WERI-Rb-1 (cell line): ENCODE measurements at regions not wholly inside any gene's neighbourhood (a gene's known extent, or its start where the extent isn't known, plus 50 kb on each side); places are given as distances from the start of the nearest gene placed in this dataset.

Experiments used
- DNase-seq: peaks from one replicate; pipeline ENCODE4 v3.0.0-alpha.2; 2020
- H3K27ac ChIP-seq: fragments of 250-450 bp; sonication (Bioruptor Pico); 2 replicates; pipeline ENCODE4 v1.5.1; 2020; ENCODE audit warnings: mild to moderate bottlenecking, moderate library complexity
- H3K27me3 ChIP-seq: fragments of 250-450 bp; sonication (Bioruptor Pico); 2 replicates; pipeline ENCODE4 v1.5.1; 2021; ENCODE audit warnings: mild to moderate bottlenecking, low read depth, moderate library complexity; ENCODE audit not compliant: insufficient read depth, severe bottlenecking
- H3K36me3 ChIP-seq: fragments of 250-450 bp; sonication (Bioruptor Pico); 2 replicates; pipeline ENCODE4 v1.5.1; 2020; ENCODE audit warnings: mild to moderate bottlenecking, moderate library complexity
- H3K4me3 ChIP-seq: 2 replicates; pipeline ENCODE4 v1.5.1; 2011; ENCODE audit warnings: low read depth, mild to moderate bottlenecking, control low read depth, low read length
- H3K9me3 ChIP-seq: fragments of 250-450 bp; sonication (Bioruptor Pico); 2 replicates; pipeline ENCODE4 v1.5.1; 2021; ENCODE audit warnings: mild to moderate bottlenecking, moderate library complexity; ENCODE audit not compliant: severe bottlenecking
- TF ChIP-seq, protein P1 (sequence below): IDR thresholded peaks from 2 replicates; pipeline ENCODE4 v1.5.1; 2011; ENCODE audit warnings: low read depth, mild to moderate bottlenecking, control low read depth, inconsistent platforms, low read length

GRCh38 chr12:46915836-46916235 is 90.0 kb upstream of the SLC38A4 start:
- H3K4me3 ChIP-seq = no peak overlapping the region
- peaks cover 4% of the 10 kb centered on the region for H3K27me3 ChIP-seq
- no peak for DNase-seq
- H3K36me3 ChIP-seq = no peaks in the 10 kb centered on the region
- no peak overlapping the region for H3K27ac ChIP-seq
- TF ChIP-seq, protein P1, sequence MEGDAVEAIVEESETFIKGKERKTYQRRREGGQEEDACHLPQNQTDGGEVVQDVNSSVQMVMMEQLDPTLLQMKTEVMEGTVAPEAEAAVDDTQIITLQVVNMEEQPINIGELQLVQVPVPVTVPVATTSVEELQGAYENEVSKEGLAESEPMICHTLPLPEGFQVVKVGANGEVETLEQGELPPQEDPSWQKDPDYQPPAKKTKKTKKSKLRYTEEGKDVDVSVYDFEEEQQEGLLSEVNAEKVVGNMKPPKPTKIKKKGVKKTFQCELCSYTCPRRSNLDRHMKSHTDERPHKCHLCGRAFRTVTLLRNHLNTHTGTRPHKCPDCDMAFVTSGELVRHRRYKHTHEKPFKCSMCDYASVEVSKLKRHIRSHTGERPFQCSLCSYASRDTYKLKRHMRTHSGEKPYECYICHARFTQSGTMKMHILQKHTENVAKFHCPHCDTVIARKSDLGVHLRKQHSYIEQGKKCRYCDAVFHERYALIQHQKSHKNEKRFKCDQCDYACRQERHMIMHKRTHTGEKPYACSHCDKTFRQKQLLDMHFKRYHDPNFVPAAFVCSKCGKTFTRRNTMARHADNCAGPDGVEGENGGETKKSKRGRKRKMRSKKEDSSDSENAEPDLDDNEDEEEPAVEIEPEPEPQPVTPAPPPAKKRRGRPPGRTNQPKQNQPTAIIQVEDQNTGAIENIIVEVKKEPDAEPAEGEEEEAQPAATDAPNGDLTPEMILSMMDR = no peak
- H3K9me3 ChIP-seq = peaks cover 2% of the 10 kb centered on the region

DNA sequence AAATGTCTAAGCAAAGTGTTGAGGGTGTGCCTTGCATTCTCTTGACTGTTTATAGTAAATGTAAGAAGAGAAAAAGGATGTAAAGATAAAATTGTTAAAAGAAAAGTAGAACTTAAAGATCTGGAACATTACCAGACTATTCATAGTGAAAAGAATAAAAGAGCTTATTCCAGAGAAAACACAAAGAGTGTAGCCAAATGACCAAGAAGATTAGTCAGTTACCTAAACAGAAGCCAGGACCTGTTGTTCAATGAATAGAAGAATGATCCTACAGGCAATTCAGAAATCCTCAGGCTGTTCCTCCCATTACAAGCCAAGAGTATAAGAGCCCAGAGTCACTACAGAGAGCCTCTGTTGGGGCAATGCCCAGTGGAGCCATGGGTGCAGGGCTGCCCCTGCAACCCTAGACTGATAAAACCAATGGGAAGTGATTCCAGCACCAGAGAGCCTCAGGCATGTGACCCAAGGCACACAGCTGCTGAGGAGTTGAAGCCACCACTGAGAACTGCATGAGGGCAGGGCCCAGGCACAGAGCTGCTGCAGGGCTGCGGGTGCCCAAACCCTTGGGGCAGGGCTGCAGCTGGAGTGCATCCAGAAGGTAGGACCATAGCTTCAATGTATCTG is 91.1 kb upstream of the SLC38A4 start:
- Histone ChIP-seq H3K27ac (no peak overlapping the region), H3K27me3 (peaks cover 4% of the 10 kb centered on the region), H3K9me3 (peaks cover 2% of the 10 kb centered on the region), H3K36me3 (no peaks in the 10 kb centered on the region), H3K4me3 (no peak overlapping the region)
- TF ChIP-seq, protein P1 = no peak
- DNase-seq = no peak

DNA sequence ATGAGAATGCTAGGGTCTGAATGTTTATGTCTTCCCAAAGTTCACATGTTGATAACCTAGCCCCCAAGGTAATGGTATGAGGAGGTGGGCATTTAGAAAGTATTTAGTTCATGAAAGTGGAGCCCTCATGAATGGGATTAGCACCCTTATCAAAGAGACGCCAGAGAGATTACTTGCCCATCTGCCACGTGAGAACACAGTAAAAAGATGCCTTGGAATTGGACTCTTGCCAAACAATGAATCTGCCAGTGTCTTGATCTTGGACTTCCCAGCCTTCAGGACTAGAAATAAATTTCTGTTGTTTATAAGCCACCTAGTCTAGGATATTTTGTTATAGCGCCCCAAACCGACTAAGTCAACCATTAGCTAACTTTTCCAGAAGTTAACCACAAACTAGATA is 92.0 kb upstream of the SLC38A4 start:
- H3K4me3 ChIP-seq = no peak overlapping the region
- peaks cover 4% of the 10 kb centered on the region for H3K27me3 ChIP-seq
- H3K9me3 ChIP-seq = peaks cover 2% of the 10 kb centered on the region
- TF ChIP-seq, protein P1 = no peak
- no peak overlapping the region for H3K27ac ChIP-seq
- no peaks in the 10 kb centered on the region for H3K36me3 ChIP-seq
- DNase-seq = no peak

DNA sequence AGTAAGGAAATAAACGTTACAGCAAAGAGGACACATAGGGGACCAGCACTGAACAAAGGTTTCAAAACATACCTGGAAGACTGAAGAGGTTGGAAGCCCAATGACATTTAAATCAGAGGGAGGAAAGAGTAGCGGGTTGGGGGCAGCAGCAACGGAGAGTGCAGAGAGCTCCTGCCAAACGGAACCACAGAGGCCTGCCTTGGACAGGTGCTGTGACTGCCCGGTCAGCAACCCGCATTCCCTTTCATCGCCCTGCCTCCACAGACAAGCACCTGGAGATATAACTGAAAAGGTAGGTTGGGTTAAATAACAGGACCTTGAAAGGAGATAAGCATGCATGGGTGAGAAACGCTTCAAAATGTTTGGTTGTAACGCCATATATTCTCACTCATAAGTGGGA is 92.8 kb upstream of the SLC38A4 start:
- H3K9me3 ChIP-seq = peaks cover 2% of the 10 kb centered on the region
- H3K27ac ChIP-seq = no peak overlapping the region
- H3K36me3 ChIP-seq = no peaks in the 10 kb centered on the region
- H3K4me3 ChIP-seq = no peak overlapping the region
- no peak for DNase-seq
- H3K27me3 ChIP-seq = peaks cover 4% of the 10 kb centered on the region
- TF ChIP-seq, protein P1 = no peak

GRCh38 chr12:46919666-46920400 is 94.0 kb upstream of the SLC38A4 start:
- TF ChIP-seq, protein P1 = no peak
- Histone ChIP-seq H3K9me3 (peaks cover 2% of the 10 kb centered on the region), H3K27ac (no peak overlapping the region), H3K36me3 (no peaks in the 10 kb centered on the region), H3K4me3 (no peak overlapping the region), H3K27me3 (peaks cover 4% of the 10 kb centered on the region)
- no peak for DNase-seq

DNA sequence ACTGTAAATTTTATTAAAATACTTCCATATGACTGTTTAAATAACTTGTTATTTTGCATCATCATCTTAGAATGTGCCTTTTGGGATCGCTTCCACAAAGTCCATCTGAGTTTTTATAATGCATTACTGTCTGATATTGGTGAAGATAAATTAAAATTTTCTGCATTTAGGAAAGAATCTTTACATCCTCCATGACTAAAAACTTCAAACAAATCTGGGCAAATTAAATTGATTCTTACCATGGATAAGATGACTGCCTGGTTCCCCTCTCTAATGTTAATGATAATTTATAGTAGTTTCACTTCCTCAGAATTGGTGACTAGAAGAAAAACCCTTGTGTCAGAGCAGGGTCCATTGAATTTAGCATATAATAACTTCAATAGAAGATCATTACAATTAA is 94.7 kb upstream of the SLC38A4 start:
- DNase-seq = no peak
- Histone ChIP-seq H3K9me3 (peaks cover 2% of the 10 kb centered on the region), H3K4me3 (no peak overlapping the region), H3K27ac (no peak overlapping the region), H3K36me3 (no peaks in the 10 kb centered on the region), H3K27me3 (peaks cover 4% of the 10 kb centered on the region)
- TF ChIP-seq, protein P1 = no peak
